Large intestine (tissue), 3 donors: ENCODE measurements at regions not wholly inside any gene's neighbourhood (a gene's known extent, or its start where the extent isn't known, plus 50 kb on each side); places are given as distances from the start of the nearest gene placed in this dataset.
"Not testable (repeated sequence)": the region's sequence is repeated elsewhere in the genome, so short reads cannot be mapped to it uniquely, and the experiment has no call there.

ENCODE experiments used
- DNase-seq, 2 donors: peaks; one replicate each; pipeline versions ENCODE4 v3.0.0 to v3.0.0-alpha.2; 2013
- H3K27ac ChIP-seq: one replicate; pipeline ENCODE4 v1.5.1; 2013; ENCODE audit warnings: low read length
- H3K27me3 ChIP-seq: 2 replicates; pipeline ENCODE4 v1.6.1; 2013; ENCODE audit warnings: low read length; ENCODE audit not compliant: control insufficient read depth, insufficient read depth
- H3K36me3 ChIP-seq: 2 replicates; pipeline ENCODE4 v1.6.1; 2013; ENCODE audit warnings: low read length; ENCODE audit not compliant: control insufficient read depth, insufficient read depth
- H3K4me1 ChIP-seq: one replicate; pipeline ENCODE4 v1.6.1; 2013; ENCODE audit warnings: low read length; ENCODE audit not compliant: control insufficient read depth, insufficient read depth
- H3K4me3 ChIP-seq: one replicate; pipeline ENCODE4 v1.5.1; 2013; ENCODE audit warnings: low read length
- H3K9me3 ChIP-seq: one replicate; pipeline ENCODE4 v1.6.1; 2013; ENCODE audit warnings: mild to moderate bottlenecking, low read depth, low read length, moderate library complexity; ENCODE audit not compliant: control insufficient read depth
- WGBS: methylation state at CpG from one replicate; pipeline ENCODE4 v1.1.5; 2013; ENCODE audit warnings: low lambda C conversion rate; ENCODE audit not compliant: insufficient coverage; 5-methylcytosine and 5-hydroxymethylcytosine counted together

GRCh38 chr4:128636906-128637305, 172.6 kb upstream of the JADE1 start:
- no CpG with 5 or more reads among the region's 2 CpGs for WGBS
- H3K27ac ChIP-seq = no peak overlapping the region
- peaks cover 2% of the 10 kb centered on the region for H3K9me3 ChIP-seq
- no peak for DNase-seq
- peaks cover 19% of the 10 kb centered on the region for H3K4me1 ChIP-seq
- no peak overlapping the region for H3K4me3 ChIP-seq
- H3K36me3 ChIP-seq = no peaks in the 10 kb centered on the region
- no peaks in the 10 kb centered on the region for H3K27me3 ChIP-seq

- no peak overlapping the region for H3K27ac ChIP-seq
- WGBS = no CpG with 5 or more reads among the region's 5 CpGs
- no peaks in the 10 kb centered on the region for H3K27me3 ChIP-seq
- no peak for DNase-seq
- peaks cover 2% of the 10 kb centered on the region for H3K9me3 ChIP-seq
- no peak overlapping the region for H3K4me3 ChIP-seq
- H3K36me3 ChIP-seq = no peaks in the 10 kb centered on the region
- peaks cover 19% of the 10 kb centered on the region for H3K4me1 ChIP-seq
Observed at GRCh38 chr4:128635955-128636560, 173.4 kb upstream of the JADE1 start.

- peak; percentile 37 to 54 for DNase-seq
- H3K4me3 ChIP-seq = no peak overlapping the region
- H3K9me3 ChIP-seq = peaks cover 2% of the 10 kb centered on the region
- WGBS = no CpG with 5 or more reads among the region's 19 CpGs
- H3K4me1 ChIP-seq = peaks cover 19% of the 10 kb centered on the region
- H3K36me3 ChIP-seq = no peaks in the 10 kb centered on the region
- no peak overlapping the region for H3K27ac ChIP-seq
- H3K27me3 ChIP-seq = no peaks in the 10 kb centered on the region
Observed at GRCh38 chr4:128635141-128635954, 174.2 kb upstream of the JADE1 start.

GRCh38 chr4:128633067-128633466, 176.4 kb upstream of the JADE1 start:
- Histone ChIP-seq H3K27ac (peak overlapping the region; percentile 28), H3K36me3 (no peaks in the 10 kb centered on the region), H3K9me3 (peaks cover 2% of the 10 kb centered on the region), H3K27me3 (no peaks in the 10 kb centered on the region), H3K4me3 (no peak overlapping the region), H3K4me1 (peaks cover 9% of the 10 kb centered on the region)
- DNase-seq = peak; percentile 39 to 74
- no CpG with 5 or more reads among the region's 1 CpG for WGBS

- Histone ChIP-seq H3K4me3 (no peak overlapping the region), H3K27me3 (no peaks in the 10 kb centered on the region), H3K9me3 (peaks cover 2% of the 10 kb centered on the region), H3K27ac (no peak overlapping the region), H3K36me3 (no peaks in the 10 kb centered on the region), H3K4me1 (peaks cover 9% of the 10 kb centered on the region)
- no peak for DNase-seq
- WGBS = 100% methylated on average over 1 of the region's 5 CpGs
Observed at GRCh38 chr4:128630871-128631270, 178.6 kb upstream of the JADE1 start.

- 89% methylated on average over 1 of the region's 4 CpGs for WGBS
- H3K4me3 ChIP-seq = no peak overlapping the region
- no peaks in the 10 kb centered on the region for H3K9me3 ChIP-seq
- H3K4me1 ChIP-seq = no peaks in the 10 kb centered on the region
- H3K27me3 ChIP-seq = no peaks in the 10 kb centered on the region
- no peaks in the 10 kb centered on the region for H3K36me3 ChIP-seq
- H3K27ac ChIP-seq = no peak overlapping the region
- no peak for DNase-seq
Observed at GRCh38 chr4:128623508-128624215, 185.8 kb upstream of the JADE1 start.

GRCh38 chr4:128620279-128620965, 189.1 kb upstream of the JADE1 start:
- not testable (repeated sequence) for H3K4me3 ChIP-seq, H3K9me3 ChIP-seq, H3K27ac ChIP-seq, H3K27me3 ChIP-seq, H3K36me3 ChIP-seq, DNase-seq, H3K4me1 ChIP-seq
- WGBS = no CpG with 5 or more reads among the region's 7 CpGs

- no peak overlapping the region for H3K4me3 ChIP-seq
- DNase-seq = no peak
Observed at GRCh38 chr4:128615197-128615596, 194.3 kb upstream of the JADE1 start.

GRCh38 chr4:128608006-128608405, 201.5 kb upstream of the JADE1 start:
- no peak overlapping the region for H3K4me3 ChIP-seq
- no CpG with 5 or more reads among the region's 1 CpG for WGBS
- H3K4me1 ChIP-seq = no peaks in the 10 kb centered on the region

More at GRCh38 chr4:128615197-128615596, 194.3 kb upstream of the JADE1 start:
- Histone ChIP-seq H3K9me3 (no peaks in the 10 kb centered on the region), H3K27me3 (no peaks in the 10 kb centered on the region), H3K27ac (no peak overlapping the region), H3K4me1 (no peaks in the 10 kb centered on the region), H3K36me3 (no peaks in the 10 kb centered on the region)

GRCh38 chr4:128606173-128606572, 203.3 kb upstream of the JADE1 start:
- H3K9me3 ChIP-seq = no peaks in the 10 kb centered on the region
- H3K36me3 ChIP-seq = no peaks in the 10 kb centered on the region
- no peaks in the 10 kb centered on the region for H3K27me3 ChIP-seq
- H3K4me1 ChIP-seq = peaks cover 6% of the 10 kb centered on the region
- WGBS = no CpG with 5 or more reads among the region's 1 CpG
- H3K27ac ChIP-seq = no peak overlapping the region
- H3K4me3 ChIP-seq = no peak overlapping the region
- DNase-seq = no peak

More at GRCh38 chr4:128608006-128608405, 201.5 kb upstream of the JADE1 start:
- no peaks in the 10 kb centered on the region for H3K27me3 ChIP-seq
- no peaks in the 10 kb centered on the region for H3K36me3 ChIP-seq
- no peaks in the 10 kb centered on the region for H3K9me3 ChIP-seq
- no peak overlapping the region for H3K27ac ChIP-seq
- no peak for DNase-seq
